K562 (cell line): ENCODE measurements at regions not wholly inside any gene's neighbourhood (a gene's known extent, or its start where the extent isn't known, plus 50 kb on each side); places are given as distances from the start of the nearest gene placed in this dataset.

Experiments
- CHD2 ChIP-seq: IDR thresholded peaks from 2 replicates; pipeline ENCODE4 v1.6.1; 2011; ENCODE audit warnings: low read depth, low read length
- CREB1 ChIP-seq, 2 experiments: sonication (generic) in 1 of 2; formaldehyde crosslinking in 1 of 2; IDR thresholded peaks; 2 replicates each; pipeline versions ENCODE4 v1.6.1 to v1.8.0; 2012 to 2022; ENCODE audit warnings: inconsistent platforms in 1 of 2, mild to moderate bottlenecking in 1 of 2, missing genetic modification reagents in 1 of 2, moderate library complexity in 1 of 2
- EHMT2 ChIP-seq: fragments of 450-650 bp; IDR thresholded peaks from 2 replicates; pipeline ENCODE4 v1.6.1; 2018; ENCODE audit warnings: antibody characterized with exemption
- FOXA3 ChIP-seq, 2 experiments: fragments of 450-650 bp in 1 of 2; sonication (generic) in 1 of 2; formaldehyde crosslinking; IDR thresholded peaks in 1 of 2; conservative IDR thresholded peaks in 1 of 2; 2 replicates each; pipeline versions ENCODE4 v1.4.0 to v1.8.0; 2020 to 2022; ENCODE audit warnings: mild to moderate bottlenecking in 2 of 2, missing genetic modification reagents in 1 of 2
- GABPB1 ChIP-seq: sonication (generic); formaldehyde crosslinking; IDR thresholded peaks from 2 replicates; pipeline ENCODE4 v1.8.0; 2022; ENCODE audit warnings: mild to moderate bottlenecking, missing genetic modification reagents
- KAT8 ChIP-seq: fragments of 450-650 bp; IDR thresholded peaks from 2 replicates; pipeline ENCODE4 v1.6.1; 2016; ENCODE audit warnings: low read depth, mild to moderate bottlenecking
- MAZ ChIP-seq, 2 experiments: fragments of 450-650 bp in 1 of 2; sonication (generic) in 1 of 2; formaldehyde crosslinking; IDR thresholded peaks in 1 of 2; conservative IDR thresholded peaks in 1 of 2; 2 replicates each; pipeline versions ENCODE4 v1.4.0 to v1.5.0; 2020; ENCODE audit warnings: mild to moderate bottlenecking in 1 of 2, missing genetic modification reagents in 1 of 2
- MEIS2 ChIP-seq: fragments of 450-650 bp; IDR thresholded peaks from 2 replicates; pipeline ENCODE4 v1.6.1; 2014; ENCODE audit warnings: mild to moderate bottlenecking; ENCODE audit not compliant: partially characterized antibody
- MTA1 ChIP-seq: fragments of 450-650 bp; IDR thresholded peaks from 2 replicates; pipeline ENCODE4 v1.6.1; 2017; ENCODE audit warnings: borderline replicate concordance
- NELFE ChIP-seq: IDR thresholded peaks from 2 replicates; pipeline ENCODE4 v1.6.1; 2011; ENCODE audit warnings: mild to moderate bottlenecking; ENCODE audit not compliant: insufficient read depth, insufficient read length
- NEUROD1 ChIP-seq: fragments of 150-350 bp; IDR thresholded peaks from 2 replicates; pipeline ENCODE4 v1.6.1; 2014; ENCODE audit warnings: borderline replicate concordance, low read length, low read depth; ENCODE audit not compliant: partially characterized antibody
- NFXL1 ChIP-seq: fragments of 450-650 bp; formaldehyde crosslinking; IDR thresholded peaks from 2 replicates; pipeline ENCODE4 v1.4.0; 2021; ENCODE audit warnings: mild to moderate bottlenecking
- POLR2B ChIP-seq: fragments of 450-650 bp; IDR thresholded peaks from 2 replicates; pipeline ENCODE4 v1.6.1; 2018; ENCODE audit warnings: low read depth; ENCODE audit not compliant: partially characterized antibody
- PURB ChIP-seq: sonication (generic); formaldehyde crosslinking; IDR thresholded peaks from 2 replicates; pipeline ENCODE4 v1.9.0; 2021; ENCODE audit warnings: low read depth, mild to moderate bottlenecking, missing genetic modification reagents
- ZBTB1 ChIP-seq: sonication (generic); formaldehyde crosslinking; IDR thresholded peaks from 2 replicates; pipeline ENCODE4 v1.8.1; 2023; ENCODE audit warnings: missing genetic modification reagents, low read depth, mild to moderate bottlenecking, borderline replicate concordance
- ZEB2 ChIP-seq: fragments of 450-650 bp; IDR thresholded peaks from 2 replicates; pipeline ENCODE4 v1.6.1; 2016
- TF ChIP-seq, protein P1 (sequence below): fragments of 450-650 bp; formaldehyde crosslinking; IDR thresholded peaks from 2 replicates; pipeline ENCODE4 v1.4.0; 2020; ENCODE audit warnings: mild to moderate bottlenecking, moderate library complexity

- TF ChIP-seq, protein P1, sequence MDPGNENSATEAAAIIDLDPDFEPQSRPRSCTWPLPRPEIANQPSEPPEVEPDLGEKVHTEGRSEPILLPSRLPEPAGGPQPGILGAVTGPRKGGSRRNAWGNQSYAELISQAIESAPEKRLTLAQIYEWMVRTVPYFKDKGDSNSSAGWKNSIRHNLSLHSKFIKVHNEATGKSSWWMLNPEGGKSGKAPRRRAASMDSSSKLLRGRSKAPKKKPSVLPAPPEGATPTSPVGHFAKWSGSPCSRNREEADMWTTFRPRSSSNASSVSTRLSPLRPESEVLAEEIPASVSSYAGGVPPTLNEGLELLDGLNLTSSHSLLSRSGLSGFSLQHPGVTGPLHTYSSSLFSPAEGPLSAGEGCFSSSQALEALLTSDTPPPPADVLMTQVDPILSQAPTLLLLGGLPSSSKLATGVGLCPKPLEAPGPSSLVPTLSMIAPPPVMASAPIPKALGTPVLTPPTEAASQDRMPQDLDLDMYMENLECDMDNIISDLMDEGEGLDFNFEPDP (CRISPR knock-in tag), result no peak
- TF ChIP-seq CREB1 (IDR thresholded peaks at IDR 0.05) (peak; percentile 78), CREB1 (CRISPR knock-in tag; IDR thresholded peaks at IDR 0.05) (no peak), ZEB2 (peak; percentile 76), EHMT2 (peak; percentile 70; the same call in 1 of the 2 replicates), KAT8 (no peak), MAZ (CRISPR knock-in tag; conservative IDR thresholded peaks at IDR 0.05 in 1 of 2, IDR thresholded peaks at IDR 0.05 in 1 of 2) (no peak), GABPB1 (CRISPR knock-in tag) (no peak), MTA1 (no peak), ZBTB1 (no peak), NFXL1 (no peak), CHD2 (no peak), POLR2B (no peak), FOXA3 (CRISPR knock-in tag; conservative IDR thresholded peaks at IDR 0.05 in 1 of 2, IDR thresholded peaks at IDR 0.05 in 1 of 2) (no peak), NELFE (no peak), NEUROD1 (no peak), PURB (CRISPR knock-in tag) (no peak), MEIS2 (peak; percentile 3)
Measured at GRCh38 chr3:178258121-178258520, 278.1 kb upstream of the KCNMB2 start (continued).
